Ishikawa (cell line): ENCODE measurements at regions not wholly inside any gene's neighbourhood (a gene's known extent, or its start where the extent isn't known, plus 50 kb on each side); places are given as distances from the start of the nearest gene placed in this dataset.

Experiments
- TCF12 ChIP-seq: IDR thresholded peaks from 2 replicates; pipeline ENCODE4 v1.6.1; 2012; ENCODE audit warnings: low read depth
- TF ChIP-seq, protein P1 (sequence below): IDR thresholded peaks from 2 replicates; pipeline ENCODE4 v1.6.1; 2012; ENCODE audit warnings: low read depth, mild to moderate bottlenecking
- TF ChIP-seq, protein P2 (sequence below): IDR thresholded peaks from 2 replicates; pipeline ENCODE4 v1.6.1; 2012

DNA sequence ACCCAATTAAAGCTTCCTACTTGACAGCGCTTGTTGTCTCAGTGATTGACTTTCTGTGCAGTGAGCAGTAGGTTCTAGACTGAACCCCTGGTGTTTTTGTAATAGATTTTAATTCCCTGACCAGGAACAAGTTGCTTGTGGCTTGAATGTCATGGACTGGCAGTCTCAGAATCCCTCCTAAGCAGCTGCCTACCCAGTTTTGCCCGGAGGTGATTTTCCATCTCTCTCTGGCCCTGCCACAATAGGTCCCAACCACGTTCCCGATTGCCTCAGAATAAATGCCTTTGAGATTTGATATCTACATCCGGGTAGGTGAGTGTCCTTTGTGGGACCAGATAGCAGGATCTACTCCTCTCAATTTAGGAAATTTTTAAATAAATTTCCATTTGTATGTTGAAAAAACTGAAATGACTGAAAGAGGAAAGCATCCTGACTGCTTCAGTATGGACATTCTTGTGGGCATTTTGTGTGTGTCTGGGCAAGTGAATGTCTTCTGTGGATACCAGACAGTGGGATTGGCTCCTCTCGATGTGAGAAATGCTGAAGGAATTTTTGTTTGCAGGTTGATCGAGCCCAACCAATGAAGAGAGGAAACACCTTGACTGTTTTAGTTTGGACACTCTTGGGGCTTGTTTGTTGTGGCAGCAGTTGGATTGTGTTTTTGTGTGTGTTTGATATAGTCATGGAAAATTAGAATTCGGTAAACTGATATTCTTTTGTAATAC, 1607.4 kb downstream of the C4orf33 start:
- TF ChIP-seq, protein P1, sequence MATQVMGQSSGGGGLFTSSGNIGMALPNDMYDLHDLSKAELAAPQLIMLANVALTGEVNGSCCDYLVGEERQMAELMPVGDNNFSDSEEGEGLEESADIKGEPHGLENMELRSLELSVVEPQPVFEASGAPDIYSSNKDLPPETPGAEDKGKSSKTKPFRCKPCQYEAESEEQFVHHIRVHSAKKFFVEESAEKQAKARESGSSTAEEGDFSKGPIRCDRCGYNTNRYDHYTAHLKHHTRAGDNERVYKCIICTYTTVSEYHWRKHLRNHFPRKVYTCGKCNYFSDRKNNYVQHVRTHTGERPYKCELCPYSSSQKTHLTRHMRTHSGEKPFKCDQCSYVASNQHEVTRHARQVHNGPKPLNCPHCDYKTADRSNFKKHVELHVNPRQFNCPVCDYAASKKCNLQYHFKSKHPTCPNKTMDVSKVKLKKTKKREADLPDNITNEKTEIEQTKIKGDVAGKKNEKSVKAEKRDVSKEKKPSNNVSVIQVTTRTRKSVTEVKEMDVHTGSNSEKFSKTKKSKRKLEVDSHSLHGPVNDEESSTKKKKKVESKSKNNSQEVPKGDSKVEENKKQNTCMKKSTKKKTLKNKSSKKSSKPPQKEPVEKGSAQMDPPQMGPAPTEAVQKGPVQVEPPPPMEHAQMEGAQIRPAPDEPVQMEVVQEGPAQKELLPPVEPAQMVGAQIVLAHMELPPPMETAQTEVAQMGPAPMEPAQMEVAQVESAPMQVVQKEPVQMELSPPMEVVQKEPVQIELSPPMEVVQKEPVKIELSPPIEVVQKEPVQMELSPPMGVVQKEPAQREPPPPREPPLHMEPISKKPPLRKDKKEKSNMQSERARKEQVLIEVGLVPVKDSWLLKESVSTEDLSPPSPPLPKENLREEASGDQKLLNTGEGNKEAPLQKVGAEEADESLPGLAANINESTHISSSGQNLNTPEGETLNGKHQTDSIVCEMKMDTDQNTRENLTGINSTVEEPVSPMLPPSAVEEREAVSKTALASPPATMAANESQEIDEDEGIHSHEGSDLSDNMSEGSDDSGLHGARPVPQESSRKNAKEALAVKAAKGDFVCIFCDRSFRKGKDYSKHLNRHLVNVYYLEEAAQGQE: no peak
- TF ChIP-seq, protein P2, sequence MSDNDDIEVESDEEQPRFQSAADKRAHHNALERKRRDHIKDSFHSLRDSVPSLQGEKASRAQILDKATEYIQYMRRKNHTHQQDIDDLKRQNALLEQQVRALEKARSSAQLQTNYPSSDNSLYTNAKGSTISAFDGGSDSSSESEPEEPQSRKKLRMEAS: no peak
- no peak for TF ChIP-seq TCF12
